ENCODE measurements at regions not wholly inside any gene's neighbourhood (a gene's known extent, or its start where the extent isn't known, plus 50 kb on each side); places are given as distances from the start of the nearest gene placed in this dataset.
A peak's percentile ranks its signal among the peaks of the same experiment; 100 is the strongest.

- peaks cover 29 to 70% (median 63%) of the 10 kb centered on the region in 9 donors for H3K4me1 ChIP-seq
- peak overlapping the region in 1 of 10 donors; percentile 10 for H3K4me3 ChIP-seq
- ATAC-seq (no peak), DNase-seq (no peak)
- no peaks in the 10 kb centered on the region for H3K9me3 ChIP-seq
- peak overlapping the region in 9 of 10 donors; percentile 26 to 90 (median 61) for H3K27ac ChIP-seq
- H3K36me3 ChIP-seq = peaks cover 0 to 30% (median 0%) of the 10 kb centered on the region in 9 donors
- no peaks in the 10 kb centered on the region for H3K27me3 ChIP-seq
- 47 to 63% methylated on average over 14 of the region's 14 CpGs for WGBS, 2 donors
- intact Hi-C loops (cut with DNase I) = loop anchor here in 8 of 10 donors (5.0 to 10.0 kb wide), 5 partner anchors 33 to 95 kb away; no protein-coding TSS in a partner anchor
- TF ChIP-seq CTCF (IDR thresholded peaks at IDR 0.05) = no peak
Observed at GRCh38 chr17:77420095-77420803, 279.5 kb downstream of the SEC14L1 start.

- Histone ChIP-seq H3K27me3 (no peaks in the 10 kb centered on the region), H3K4me1 (peaks cover 37 to 77% (median 71%) of the 10 kb centered on the region in 9 donors), H3K4me3 (peak overlapping the region in 1 of 10 donors; percentile 10), H3K9me3 (no peaks in the 10 kb centered on the region), H3K36me3 (peaks cover 0 to 24% (median 0%) of the 10 kb centered on the region in 9 donors), H3K27ac (peak overlapping the region in 9 of 10 donors; percentile 26 to 90 (median 61))
- intact Hi-C loops (cut with DNase I) = loop anchor here in 8 of 10 donors (5.0 to 10.0 kb wide), 5 partner anchors 34 to 96 kb away; no protein-coding TSS in a partner anchor
- TF ChIP-seq CTCF (IDR thresholded peaks at IDR 0.05) = no peak
- ATAC-seq (peak in 1 of 8 donors; percentile 3), DNase-seq (no peak)
- 30 to 47% methylated on average over 19 of the region's 19 CpGs for WGBS, 2 donors
Observed at GRCh38 chr17:77420804-77421629, 280.2 kb downstream of the SEC14L1 start.

GRCh38 chr17:77421630-77421972, 280.8 kb downstream of the SEC14L1 start:
- no peak overlapping the region for H3K4me3 ChIP-seq
- no peak for ATAC-seq
- H3K27me3 ChIP-seq = no peaks in the 10 kb centered on the region
- H3K27ac ChIP-seq = peak overlapping the region in 8 of 10 donors; percentile 26 to 90 (median 68)
- peaks cover 0 to 18% (median 0%) of the 10 kb centered on the region in 9 donors for H3K36me3 ChIP-seq
- peaks cover 39 to 83% (median 76%) of the 10 kb centered on the region in 9 donors for H3K4me1 ChIP-seq
- WGBS, 2 donors = 63 to 65% methylated on average over 13 of the region's 13 CpGs
- intact Hi-C loops (cut with DNase I) = loop anchor here in 8 of 10 donors (5.0 to 10.0 kb wide), 5 partner anchors 34 to 97 kb away; no protein-coding TSS in a partner anchor
- no peak for DNase-seq
- TF ChIP-seq CTCF (IDR thresholded peaks at IDR 0.05) = no peak
- H3K9me3 ChIP-seq = no peaks in the 10 kb centered on the region

- Histone ChIP-seq H3K36me3 (peaks cover 0 to 12% (median 0%) of the 10 kb centered on the region in 9 donors), H3K4me1 (peaks cover 42 to 89% (median 83%) of the 10 kb centered on the region in 9 donors), H3K4me3 (no peak overlapping the region), H3K9me3 (no peaks in the 10 kb centered on the region), H3K27me3 (no peaks in the 10 kb centered on the region), H3K27ac (peak overlapping the region in 8 of 10 donors; percentile 26 to 90 (median 84))
- 90 to 91% methylated on average over 18 of the region's 18 CpGs for WGBS, 2 donors
- TF ChIP-seq CTCF (IDR thresholded peaks at IDR 0.05) = no peak
- no peak for DNase-seq
- intact Hi-C loops (cut with DNase I) = loop anchor here in 8 of 10 donors (5.0 to 10.0 kb wide), 5 partner anchors 35 to 97 kb away; no protein-coding TSS in a partner anchor
- ATAC-seq = no peak
Observed at GRCh38 chr17:77422104-77422747, 281.5 kb downstream of the SEC14L1 start.
